H9 (cell line): ENCODE measurements at regions not wholly inside any gene's neighbourhood (a gene's known extent, or its start where the extent isn't known, plus 50 kb on each side); places are given as distances from the start of the nearest gene placed in this dataset.

Experiments
- DNase-seq: peaks from one replicate; pipeline ENCODE4 v3.0.0-alpha.2; 2017
- H2AFZ ChIP-seq: one replicate; pipeline ENCODE4 v1.6.1; 2013; ENCODE audit warnings: mild to moderate bottlenecking, low read length, control low read depth, moderate library complexity
- H2AK5ac ChIP-seq: 2 replicates; pipeline ENCODE4 v1.6.1; 2013; ENCODE audit warnings: low read length, control low read depth, mixed read lengths; ENCODE audit not compliant: insufficient read length
- H2BK120ac ChIP-seq: one replicate; pipeline ENCODE4 v1.6.1; 2013; ENCODE audit warnings: low read depth, mild to moderate bottlenecking, low read length, control low read depth, inconsistent platforms; ENCODE audit not compliant: poor library complexity, severe bottlenecking
- H2BK12ac ChIP-seq: 2 replicates; pipeline ENCODE4 v1.6.1; 2013; ENCODE audit warnings: low read length, control low read depth, mixed read lengths, low read depth; ENCODE audit not compliant: insufficient read length
- H2BK15ac ChIP-seq: 2 replicates; pipeline ENCODE4 v1.6.1; 2013; ENCODE audit warnings: low read depth, low read length, control low read depth
- H2BK20ac ChIP-seq: one replicate; pipeline ENCODE4 v1.6.1; 2013; ENCODE audit warnings: low read depth, mild to moderate bottlenecking, low read length, control low read depth, inconsistent platforms; ENCODE audit not compliant: poor library complexity, severe bottlenecking
- H2BK5ac ChIP-seq: 2 replicates; pipeline ENCODE4 v1.6.1; 2013; ENCODE audit warnings: low read length, control low read depth, mixed read lengths; ENCODE audit not compliant: insufficient read length
- H3K14ac ChIP-seq: 2 replicates; pipeline ENCODE4 v1.6.1; 2013; ENCODE audit warnings: low read length, control low read depth; ENCODE audit not compliant: insufficient read depth
- H3K18ac ChIP-seq: 2 replicates; pipeline ENCODE4 v1.6.1; 2013; ENCODE audit warnings: low read depth, mild to moderate bottlenecking, mixed read lengths, low read length, control low read depth; ENCODE audit not compliant: insufficient read length
- H3K23ac ChIP-seq: 2 replicates; pipeline ENCODE4 v1.6.1; 2013; ENCODE audit warnings: low read length, control low read depth, mixed read lengths, low read depth; ENCODE audit not compliant: insufficient read length
- H3K23me2 ChIP-seq: 2 replicates; pipeline ENCODE4 v1.6.1; 2013; ENCODE audit warnings: low read depth, mild to moderate bottlenecking, mixed read lengths, low read length, control low read depth; ENCODE audit not compliant: insufficient read length, poor library complexity, severe bottlenecking
- H3K27ac ChIP-seq: 2 replicates; pipeline ENCODE4 v1.5.1; 2013; ENCODE audit warnings: low read length, control low read depth, mixed read lengths, low read depth; ENCODE audit not compliant: insufficient read length
- H3K27me3 ChIP-seq: 2 replicates; pipeline ENCODE4 v1.6.1; 2013; ENCODE audit warnings: low read length, control low read depth, inconsistent platforms; ENCODE audit not compliant: insufficient read depth
- H3K4ac ChIP-seq: 2 replicates; pipeline ENCODE4 v1.6.1; 2013; ENCODE audit warnings: low read depth, mild to moderate bottlenecking, control low read depth, inconsistent platforms, low read length, moderate library complexity
- H3K4me1 ChIP-seq: 2 replicates; pipeline ENCODE4 v1.6.1; 2013; ENCODE audit warnings: low read length, control low read depth, inconsistent platforms; ENCODE audit not compliant: insufficient read depth
- H3K4me2 ChIP-seq: 2 replicates; pipeline ENCODE4 v1.6.1; 2013; ENCODE audit warnings: low read length, control low read depth, mixed read lengths; ENCODE audit not compliant: insufficient read length, insufficient read depth
- H3K56ac ChIP-seq: 2 replicates; pipeline ENCODE4 v1.6.1; 2013; ENCODE audit warnings: low read depth, mild to moderate bottlenecking, mixed read lengths, low read length, control low read depth; ENCODE audit not compliant: insufficient read length
- H3K79me1 ChIP-seq: 2 replicates; pipeline ENCODE4 v1.6.1; 2013; ENCODE audit warnings: low read depth, mild to moderate bottlenecking, moderate library complexity, low read length, control low read depth, inconsistent platforms; ENCODE audit not compliant: insufficient read depth, poor library complexity, severe bottlenecking
- H3K79me2 ChIP-seq: 2 replicates; pipeline ENCODE4 v1.6.1; 2013; ENCODE audit warnings: low read length, control low read depth, inconsistent platforms; ENCODE audit not compliant: insufficient read depth
- H3K9ac ChIP-seq: 2 replicates; pipeline ENCODE4 v1.6.1; 2013; ENCODE audit warnings: low read length, control low read depth, mixed read lengths; ENCODE audit not compliant: insufficient read length; ENCODE audit errors: extremely low read depth
- H3K9me3 ChIP-seq: one replicate; pipeline ENCODE4 v1.6.1; 2013; ENCODE audit warnings: low read depth, low read length, inconsistent platforms; ENCODE audit not compliant: control insufficient read depth
- H3T11ph ChIP-seq: one replicate; pipeline ENCODE4 v1.6.1; 2013; ENCODE audit warnings: mild to moderate bottlenecking, low read length, control low read depth, inconsistent platforms
- H4K20me1 ChIP-seq: one replicate; pipeline ENCODE4 v1.6.1; 2013; ENCODE audit not compliant: control insufficient read depth, insufficient read length, insufficient read depth
- H4K5ac ChIP-seq: 2 replicates; pipeline ENCODE4 v1.6.1; 2013; ENCODE audit warnings: low read depth, mild to moderate bottlenecking, mixed read lengths, low read length, control low read depth; ENCODE audit not compliant: insufficient read length
- H4K8ac ChIP-seq: replicated peaks from 2 replicates; pipeline ENCODE4 v1.6.1; 2013; ENCODE audit warnings: low read length, control low read depth, mixed read lengths, low read depth; ENCODE audit not compliant: insufficient read length
- H4K91ac ChIP-seq: 2 replicates; pipeline ENCODE4 v1.6.1; 2013; ENCODE audit warnings: low read depth, mild to moderate bottlenecking, moderate library complexity, mixed read lengths, low read length, control low read depth; ENCODE audit not compliant: insufficient read length
- H3K27ac Mint-ChIP-seq, 3 experiments: 2 replicates in 2 of 3; 3 replicates in 1 of 3; pipeline ENCODE4 v1.8.0; 2020 to 2021; ENCODE audit warnings: mixed read lengths in 3 of 3, mild to moderate bottlenecking in 1 of 3, moderate library complexity in 1 of 3
- H3K27me3 Mint-ChIP-seq: 2 replicates; pipeline ENCODE4 v1.8.0; 2021; ENCODE audit warnings: low read depth, mild to moderate bottlenecking, moderate library complexity, mixed read lengths
- H3K36me3 Mint-ChIP-seq, 3 experiments: 2 replicates in 2 of 3; 3 replicates in 1 of 3; pipeline ENCODE4 v1.8.0; 2020 to 2021; ENCODE audit warnings: low read depth in 3 of 3, mixed read lengths in 3 of 3; ENCODE audit not compliant: insufficient read depth in 1 of 3
- H3K4me1 Mint-ChIP-seq, 2 experiments: 2 replicates each; pipeline ENCODE4 v1.8.0; 2020; ENCODE audit warnings: mixed read lengths in 2 of 2
- H3K4me3 Mint-ChIP-seq, 2 experiments: 2 replicates in 1 of 2; 3 replicates in 1 of 2; pipeline ENCODE4 v1.8.0; 2020 to 2021; ENCODE audit warnings: mild to moderate bottlenecking in 2 of 2, mixed read lengths in 2 of 2, moderate library complexity in 1 of 2
- H3K9me3 Mint-ChIP-seq, 2 experiments: 2 replicates in 1 of 2; 3 replicates in 1 of 2; pipeline ENCODE4 v1.8.0; 2020; ENCODE audit warnings: mild to moderate bottlenecking in 2 of 2, mixed read lengths in 2 of 2, moderate library complexity in 1 of 2
- CTCF ChIP-seq: fragments of 200-600 bp; sonication (generic); conservative IDR thresholded peaks from 3 replicates; pipeline ENCODE4 v1.8.0; 2021; ENCODE audit warnings: antibody characterized with exemption, mild to moderate bottlenecking
- WGBS: extraction: QIAGEN DNeasy Blood & Tissue Kit; methylation state at CpG from one replicate; pipeline ENCODE4 v1.1.7; 2013; ENCODE audit warnings: missing lambda C conversion rate, low lambda C conversion rate, mixed read lengths; ENCODE audit not compliant: insufficient read length; ENCODE audit errors: extremely low coverage; 5-methylcytosine and 5-hydroxymethylcytosine counted together

GRCh38 chr2:43026426-43027096, 199.8 kb downstream of the ZFP36L2 start:
- Histone ChIP-seq H2BK120ac (no peak overlapping the region), H4K20me1 (no peaks in the 10 kb centered on the region), H3K23me2 (no peaks in the 10 kb centered on the region), H3K79me2 (no peaks in the 10 kb centered on the region), H2BK12ac (no peak overlapping the region), H3K4me1 (no peaks in the 10 kb centered on the region; the same call in 1 of the 2 replicates), H4K91ac (no peak overlapping the region), H3K27ac (no peak overlapping the region), H2AK5ac (no peak overlapping the region), H3K56ac (no peak overlapping the region), H2BK5ac (no peak overlapping the region), H3K79me1 (no peaks in the 10 kb centered on the region), H4K8ac (no peak overlapping the region), H3K4me2 (no peak overlapping the region), H2BK20ac (no peak overlapping the region), H3K4ac (no peak overlapping the region), H3K23ac (no peak overlapping the region), H3K14ac (no peak overlapping the region), H3K27me3 (no peaks in the 10 kb centered on the region), H3K18ac (no peak overlapping the region), H3T11ph (no peak overlapping the region), H2AFZ (no peak overlapping the region), H3K9ac (no peak overlapping the region), H3K9me3 (no peaks in the 10 kb centered on the region), H2BK15ac (no peak overlapping the region), H4K5ac (no peak overlapping the region)
- WGBS: no CpG with 5 or more reads among the region's 17 CpGs
- Mint-ChIP-seq H3K27me3 (peaks cover 4% of the 10 kb centered on the region), H3K27ac (peak overlapping the region in 1 of 3 experiments; percentile 76; a peak in 1 of 7 replicates), H3K36me3 (peaks cover 0 to 4% (median 0%) of the 10 kb centered on the region in 3 experiments; a peak in 4 of 7 replicates), H3K9me3 (peaks cover 7% of the 10 kb centered on the region in 2 experiments), H3K4me3 (no peak overlapping the region), H3K4me1 (peaks cover 16 to 20% of the 10 kb centered on the region in 2 experiments)
- DNase-seq: no peak
- TF ChIP-seq CTCF: no peak
